ENCODE measurements at regions not wholly inside any gene's neighbourhood (a gene's known extent, or its start where the extent isn't known, plus 50 kb on each side); places are given as distances from the start of the nearest gene placed in this dataset.

GRCh38 chr5:171509467-171509866, 90.0 kb downstream of the FGF18 start:
- DNase-seq = no peak

GRCh38 chr5:171512397-171512796, 93.0 kb downstream of the FGF18 start:
- DNase-seq = no peak

- DNase-seq = no peak
These were observed 94.1 kb downstream of the FGF18 start for GRCh38 chr5:171513591-171513990.

GRCh38 chr5:171518916-171519315, 99.5 kb downstream of the FGF18 start:
- DNase-seq = no peak

- DNase-seq = no peak
These were observed 101.1 kb downstream of the FGF18 start for GRCh38 chr5:171520300-171521174.

GRCh38 chr5:171521219-171521633, 101.8 kb downstream of the FGF18 start:
- no peak for DNase-seq

- no peak for DNase-seq
These were observed 102.2 kb downstream of the FGF18 start for GRCh38 chr5:171521679-171522078.

GRCh38 chr5:171523781-171524180, 104.3 kb downstream of the FGF18 start:
- no peak for DNase-seq

- no peak for DNase-seq
These were observed 105.0 kb downstream of the FGF18 start for GRCh38 chr5:171524466-171524865.

- DNase-seq = no peak
These were observed 105.6 kb downstream of the FGF18 start for GRCh38 chr5:171525085-171525484.

- DNase-seq = no peak
These were observed 108.6 kb downstream of the FGF18 start for GRCh38 chr5:171528036-171528435.

- DNase-seq = no peak
These were observed 109.6 kb downstream of the FGF18 start for GRCh38 chr5:171528865-171529614.

- no peak for DNase-seq
These were observed 112.2 kb downstream of the FGF18 start for GRCh38 chr5:171531638-171532037.

GRCh38 chr5:171533153-171533552, 113.7 kb downstream of the FGF18 start:
- no peak for DNase-seq

- no peak for DNase-seq
These were observed 114.8 kb downstream of the FGF18 start for GRCh38 chr5:171534043-171534895.

GRCh38 chr5:171535162-171535561, 115.7 kb downstream of the FGF18 start:
- DNase-seq = no peak

GRCh38 chr5:171537070-171537849, 117.8 kb downstream of the FGF18 start:
- no peak for DNase-seq

- no peak for DNase-seq
These were observed 118.6 kb downstream of the FGF18 start for GRCh38 chr5:171537923-171538537.

- DNase-seq = no peak
These were observed 119.2 kb downstream of the FGF18 start for GRCh38 chr5:171538681-171539080.

GRCh38 chr5:171540865-171541264, 121.4 kb downstream of the FGF18 start:
- DNase-seq = no peak

- DNase-seq = no peak
These were observed 121.9 kb downstream of the FGF18 start for GRCh38 chr5:171541341-171541776.
